Fibroblast of mammary gland (primary cell): ENCODE measurements at regions not wholly inside any gene's neighbourhood (a gene's known extent, or its start where the extent isn't known, plus 50 kb on each side); places are given as distances from the start of the nearest gene placed in this dataset.

Experiments used
- DNase-seq: peaks from one replicate; pipeline ENCODE4 v3.0.0-alpha.2; 2010; ENCODE audit warnings: low read depth
- H3K4me3 ChIP-seq: 2 replicates; pipeline ENCODE4 v1.5.1; 2011; ENCODE audit warnings: low read depth, mild to moderate bottlenecking, low read length, moderate library complexity; ENCODE audit not compliant: control insufficient read depth
- CTCF ChIP-seq: conservative IDR thresholded peaks from 2 replicates; pipeline ENCODE4 v1.5.1; 2011; ENCODE audit warnings: low read depth, low read length, inconsistent platforms; ENCODE audit not compliant: control insufficient read depth, insufficient read depth

- TF ChIP-seq CTCF, result no peak
- H3K4me3 ChIP-seq, result no peak overlapping the region
- no peak for DNase-seq
Measured at GRCh38 chr6:140289186-140289585, 914.7 kb upstream of the CITED2 start.

GRCh38 chr6:140285998-140286690 is 911.7 kb upstream of the CITED2 start:
- no peak for TF ChIP-seq CTCF
- no peak overlapping the region for H3K4me3 ChIP-seq
- no peak for DNase-seq

- no peak for DNase-seq
- H3K4me3 ChIP-seq, result no peak overlapping the region
- no peak for TF ChIP-seq CTCF
Measured at GRCh38 chr6:140285471-140285870, 911.0 kb upstream of the CITED2 start.

- no peak for DNase-seq
- no peak overlapping the region for H3K4me3 ChIP-seq
- no peak for TF ChIP-seq CTCF
Measured at GRCh38 chr6:140284871-140285270, 910.4 kb upstream of the CITED2 start.

GRCh38 chr6:140283197-140283596 is 908.7 kb upstream of the CITED2 start:
- TF ChIP-seq CTCF, result no peak
- H3K4me3 ChIP-seq, result no peak overlapping the region
- DNase-seq, result no peak

- TF ChIP-seq CTCF, result no peak
- no peak for DNase-seq
- no peak overlapping the region for H3K4me3 ChIP-seq
Measured at GRCh38 chr6:140281767-140282166, 907.3 kb upstream of the CITED2 start.

GRCh38 chr6:140281236-140281635 is 906.8 kb upstream of the CITED2 start:
- no peak for TF ChIP-seq CTCF
- DNase-seq, result no peak
- H3K4me3 ChIP-seq, result no peak overlapping the region
